ENCODE measurements at regions not wholly inside any gene's neighbourhood (a gene's known extent, or its start where the extent isn't known, plus 50 kb on each side); places are given as distances from the start of the nearest gene placed in this dataset.

GRCh38 chr1:87821335-87821697, 492.6 kb downstream of the LMO4 start:
- TF ChIP-seq POLR2A (IDR thresholded peaks at IDR 0.05), result no peak
- no peak for TF ChIP-seq POLR2AphosphoS5 (IDR thresholded peaks at IDR 0.05)
- no peak for TF ChIP-seq CTCF (IDR thresholded peaks at IDR 0.05 in 8 of 11, conservative IDR thresholded peaks at IDR 0.05 in 3 of 11)
- Histone ChIP-seq H3K4me3 (no peak overlapping the region), H3K36me3 (no peaks in the 10 kb centered on the region), H3K27ac (no peak overlapping the region), H3K4me1 (peaks cover 0 to 7% (median 0%) of the 10 kb centered on the region in 6 donors), H3K9me3 (no peaks in the 10 kb centered on the region), H3K27me3 (replicated peaks in 1 of 7) (no peaks in the 10 kb centered on the region)
- intact Hi-C loops (cut with DNase I; ENCODE audit: low total_unique reads), result no loop called here
- DNase-seq, result no peak
- 85 to 96% (median 95%) methylated on average over 5 of the region's 5 CpGs for WGBS, 5 donors

DNA sequence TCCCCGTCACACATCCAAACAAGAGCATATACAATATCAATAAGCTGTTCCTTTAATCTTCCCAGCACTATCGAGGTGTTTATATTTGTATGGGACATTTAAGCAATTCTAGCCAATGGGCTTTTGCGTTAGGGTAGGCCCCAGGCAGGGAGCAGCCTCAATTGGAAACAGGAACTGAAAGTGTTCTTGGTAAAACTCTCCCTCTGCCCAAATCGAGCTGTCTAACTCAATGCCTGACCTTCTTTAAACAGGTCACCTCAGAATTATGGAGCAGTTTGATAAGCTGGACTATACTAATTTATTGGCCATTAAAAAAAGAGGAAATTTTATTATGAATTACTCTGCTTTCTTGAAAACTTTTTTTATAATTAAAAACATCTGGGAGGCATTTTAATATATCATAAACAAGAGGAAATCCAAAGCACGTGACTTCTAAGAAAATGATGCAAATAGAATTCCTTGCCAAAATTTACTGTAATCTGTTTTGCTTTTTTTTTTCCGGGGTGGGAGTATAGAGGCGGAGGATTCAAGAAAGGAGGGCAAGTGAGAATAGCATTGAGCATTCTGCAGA, 498.1 kb downstream of the LMO4 start:
- no peaks in the 10 kb centered on the region for H3K27me3 ChIP-seq (replicated peaks in 1 of 7)
- H3K4me3 ChIP-seq, result peak overlapping the region in 2 of 8 donors; percentile 8 to 46
- TF ChIP-seq POLR2A (IDR thresholded peaks at IDR 0.05) (no peak), CTCF (IDR thresholded peaks at IDR 0.05 in 8 of 11, conservative IDR thresholded peaks at IDR 0.05 in 3 of 11) (no peak), POLR2AphosphoS5 (IDR thresholded peaks at IDR 0.05) (no peak)
- no peak for DNase-seq
- H3K36me3 ChIP-seq, result no peaks in the 10 kb centered on the region
- H3K4me1 ChIP-seq, result peaks cover 0 to 27% (median 11%) of the 10 kb centered on the region in 6 donors
- H3K9me3 ChIP-seq, result no peaks in the 10 kb centered on the region
- intact Hi-C loops (cut with DNase I; ENCODE audit: low total_unique reads), result no loop called here
- peak overlapping the region in 6 of 8 donors; percentile 26 to 67 (median 59) for H3K27ac ChIP-seq
- WGBS, 5 donors, result 28 to 39% (median 36%) methylated on average over 7 of the region's 7 CpGs

DNA sequence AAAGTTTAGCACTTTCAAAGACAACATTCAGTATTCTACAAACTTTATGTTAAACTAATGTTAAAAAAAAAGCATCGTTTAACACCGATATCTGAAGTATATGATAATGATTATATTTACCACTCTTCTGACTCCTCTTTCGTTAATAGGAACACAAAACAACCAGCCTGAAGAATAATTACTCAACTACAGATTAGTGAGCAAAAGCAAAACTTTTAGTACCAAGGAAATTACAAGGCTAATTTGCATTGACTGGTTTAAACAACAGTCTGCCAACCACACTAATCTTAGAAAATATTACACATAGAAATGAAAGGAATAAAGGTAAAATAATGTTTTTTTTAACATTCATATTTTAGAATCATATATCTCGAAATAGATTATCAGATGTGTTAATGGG, 500.7 kb downstream of the LMO4 start:
- intact Hi-C loops (cut with DNase I; ENCODE audit: low total_unique reads), result no loop called here
- Histone ChIP-seq H3K9me3 (no peaks in the 10 kb centered on the region), H3K4me3 (no peak overlapping the region), H3K36me3 (no peaks in the 10 kb centered on the region), H3K27me3 (replicated peaks in 1 of 7) (no peaks in the 10 kb centered on the region), H3K4me1 (peaks cover 0 to 35% (median 11%) of the 10 kb centered on the region in 6 donors), H3K27ac (no peak overlapping the region)
- TF ChIP-seq POLR2A (IDR thresholded peaks at IDR 0.05) (no peak), POLR2AphosphoS5 (IDR thresholded peaks at IDR 0.05) (no peak), CTCF (IDR thresholded peaks at IDR 0.05 in 8 of 11, conservative IDR thresholded peaks at IDR 0.05 in 3 of 11) (no peak)
- DNase-seq, result no peak
- 74 to 86% (median 79%) methylated on average over 4 of the region's 4 CpGs for WGBS, 5 donors

DNA sequence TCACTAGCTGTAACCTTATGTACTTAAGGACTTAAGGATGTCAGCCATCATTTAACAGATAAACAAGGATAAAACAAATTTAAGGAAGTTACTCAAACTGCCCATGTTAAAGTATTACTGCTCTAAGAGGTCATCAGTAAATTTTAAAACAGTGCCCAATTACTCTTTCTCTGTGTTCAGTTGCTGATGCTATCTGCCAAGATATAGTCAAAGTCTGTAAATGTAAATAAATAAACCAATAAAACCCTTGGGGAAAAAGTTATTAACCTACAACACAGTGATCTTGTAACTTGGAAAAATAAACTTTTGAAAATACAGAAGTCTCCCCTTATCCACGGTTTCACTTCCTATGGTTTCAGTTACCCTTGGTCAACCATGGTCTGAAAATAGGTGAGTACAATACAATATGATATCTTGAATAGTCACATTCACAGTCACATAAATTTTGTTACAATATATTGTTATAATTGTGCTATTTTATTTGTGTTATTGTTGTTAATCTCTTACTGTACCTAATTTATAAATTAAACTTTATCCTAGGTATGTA, 501.8 kb downstream of the LMO4 start:
- WGBS, 5 donors, result 28 to 40% (median 31%) methylated on average over 1 of the region's 1 CpG
- no peak for DNase-seq
- H3K4me3 ChIP-seq, result no peak overlapping the region
- no peak for TF ChIP-seq CTCF (IDR thresholded peaks at IDR 0.05 in 8 of 11, conservative IDR thresholded peaks at IDR 0.05 in 3 of 11)
- no peaks in the 10 kb centered on the region for H3K36me3 ChIP-seq
- no peaks in the 10 kb centered on the region for H3K9me3 ChIP-seq
- peaks cover 0 to 35% (median 11%) of the 10 kb centered on the region in 6 donors for H3K4me1 ChIP-seq
- intact Hi-C loops (cut with DNase I; ENCODE audit: low total_unique reads), result no loop called here
- no peaks in the 10 kb centered on the region for H3K27me3 ChIP-seq (replicated peaks in 1 of 7)
- H3K27ac ChIP-seq, result peak overlapping the region in 1 of 8 donors; percentile 8
